ENCODE measurements at regions not wholly inside any gene's neighbourhood (a gene's known extent, or its start where the extent isn't known, plus 50 kb on each side); places are given as distances from the start of the nearest gene placed in this dataset.

DNA sequence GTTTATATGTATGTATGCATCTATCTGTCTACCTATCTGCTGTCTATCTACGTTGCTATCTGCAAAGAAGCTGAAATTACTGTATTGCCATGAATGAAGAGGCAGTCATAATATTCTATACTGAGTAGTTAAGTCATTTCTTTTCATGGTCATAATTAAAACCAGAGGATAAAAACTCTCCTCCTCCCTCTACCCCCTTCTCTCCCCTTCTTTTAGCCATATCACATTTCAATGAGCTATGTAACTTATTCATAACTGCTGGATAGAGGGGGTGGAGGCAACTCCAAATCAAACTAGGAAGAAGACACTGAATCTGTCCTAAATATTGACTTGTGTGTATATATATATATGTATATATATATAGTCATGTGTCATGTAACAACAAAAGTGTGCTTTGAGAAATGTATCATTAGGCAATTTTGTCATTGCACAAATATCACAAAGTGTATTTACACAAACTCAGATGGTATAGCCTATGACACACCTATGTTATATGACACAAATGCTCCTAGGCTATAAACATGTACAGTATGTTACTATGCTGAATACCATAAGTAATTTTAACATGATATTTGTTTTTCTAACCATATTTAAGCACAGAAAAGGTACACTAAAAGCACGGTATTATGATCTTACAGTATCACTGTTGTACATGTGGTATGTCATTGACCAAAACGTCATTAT lies 229.7 kb upstream of the KCNMB2 start:
- TF ChIP-seq KDM2A (CRISPR knock-in tag; IDR thresholded peaks at IDR 0.05; ENCODE audit: borderline replicate concordance, low read depth) = no peak
- TF ChIP-seq, protein P1, sequence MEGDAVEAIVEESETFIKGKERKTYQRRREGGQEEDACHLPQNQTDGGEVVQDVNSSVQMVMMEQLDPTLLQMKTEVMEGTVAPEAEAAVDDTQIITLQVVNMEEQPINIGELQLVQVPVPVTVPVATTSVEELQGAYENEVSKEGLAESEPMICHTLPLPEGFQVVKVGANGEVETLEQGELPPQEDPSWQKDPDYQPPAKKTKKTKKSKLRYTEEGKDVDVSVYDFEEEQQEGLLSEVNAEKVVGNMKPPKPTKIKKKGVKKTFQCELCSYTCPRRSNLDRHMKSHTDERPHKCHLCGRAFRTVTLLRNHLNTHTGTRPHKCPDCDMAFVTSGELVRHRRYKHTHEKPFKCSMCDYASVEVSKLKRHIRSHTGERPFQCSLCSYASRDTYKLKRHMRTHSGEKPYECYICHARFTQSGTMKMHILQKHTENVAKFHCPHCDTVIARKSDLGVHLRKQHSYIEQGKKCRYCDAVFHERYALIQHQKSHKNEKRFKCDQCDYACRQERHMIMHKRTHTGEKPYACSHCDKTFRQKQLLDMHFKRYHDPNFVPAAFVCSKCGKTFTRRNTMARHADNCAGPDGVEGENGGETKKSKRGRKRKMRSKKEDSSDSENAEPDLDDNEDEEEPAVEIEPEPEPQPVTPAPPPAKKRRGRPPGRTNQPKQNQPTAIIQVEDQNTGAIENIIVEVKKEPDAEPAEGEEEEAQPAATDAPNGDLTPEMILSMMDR (CRISPR knock-in tag; IDR thresholded peaks at IDR 0.05) = no peak
- no peak for TF ChIP-seq EP300 (IDR thresholded peaks at IDR 0.05; ENCODE audit: low read depth in 2 of 2, low read length in 2 of 2)
- no peak for TF ChIP-seq EP300 (CRISPR knock-in tag; IDR thresholded peaks at IDR 0.05; ENCODE audit: borderline replicate concordance)
- no peak for TF ChIP-seq ZFY (CRISPR knock-in tag; IDR thresholded peaks at IDR 0.05)
- no peak for TF ChIP-seq SP2 (CRISPR knock-in tag; IDR thresholded peaks at IDR 0.05)
- no peak for TF ChIP-seq POLR2AphosphoS5 (IDR thresholded peaks at IDR 0.05; ENCODE audit: low read depth, low read length)
- no peak for TF ChIP-seq ZNF776 (CRISPR knock-in tag; IDR thresholded peaks at IDR 0.05)
- no peak for TF ChIP-seq PAWR (CRISPR knock-in tag; IDR thresholded peaks at IDR 0.05; ENCODE audit: borderline replicate concordance)
- no peak for TF ChIP-seq ZNF3 (CRISPR knock-in tag; IDR thresholded peaks at IDR 0.05)
- TF ChIP-seq, protein P2, sequence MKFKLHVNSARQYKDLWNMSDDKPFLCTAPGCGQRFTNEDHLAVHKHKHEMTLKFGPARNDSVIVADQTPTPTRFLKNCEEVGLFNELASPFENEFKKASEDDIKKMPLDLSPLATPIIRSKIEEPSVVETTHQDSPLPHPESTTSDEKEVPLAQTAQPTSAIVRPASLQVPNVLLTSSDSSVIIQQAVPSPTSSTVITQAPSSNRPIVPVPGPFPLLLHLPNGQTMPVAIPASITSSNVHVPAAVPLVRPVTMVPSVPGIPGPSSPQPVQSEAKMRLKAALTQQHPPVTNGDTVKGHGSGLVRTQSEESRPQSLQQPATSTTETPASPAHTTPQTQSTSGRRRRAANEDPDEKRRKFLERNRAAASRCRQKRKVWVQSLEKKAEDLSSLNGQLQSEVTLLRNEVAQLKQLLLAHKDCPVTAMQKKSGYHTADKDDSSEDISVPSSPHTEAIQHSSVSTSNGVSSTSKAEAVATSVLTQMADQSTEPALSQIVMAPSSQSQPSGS (CRISPR knock-in tag; IDR thresholded peaks at IDR 0.05) = no peak
- no peak for TF ChIP-seq STAT5B (CRISPR knock-in tag; IDR thresholded peaks at IDR 0.05)
